GM23338 (cell line): ENCODE measurements at regions not wholly inside any gene's neighbourhood (a gene's known extent, or its start where the extent isn't known, plus 50 kb on each side); places are given as distances from the start of the nearest gene placed in this dataset.

Experiments
- CREB1 ChIP-seq: fragments of 250-450 bp; sonication (Bioruptor Pico); IDR thresholded peaks from 2 replicates; pipeline ENCODE4 v1.5.0; 2020; ENCODE audit warnings: low read depth, mild to moderate bottlenecking, moderate library complexity
- EZH2 ChIP-seq: fragments of 200-600 bp; sonication (generic); IDR thresholded peaks from one replicate; pipeline ENCODE4 v1.8.0; 2017; ENCODE audit warnings: antibody characterized with exemption, mild to moderate bottlenecking, low read depth; ENCODE audit not compliant: unreplicated experiment
- EZH2phosphoT487 ChIP-seq: fragments of 200-600 bp; sonication (generic); IDR thresholded peaks from one replicate; pipeline ENCODE4 v1.8.1; 2018; ENCODE audit warnings: antibody characterized with exemption; ENCODE audit not compliant: unreplicated experiment
- POLR2AphosphoS5 ChIP-seq: IDR thresholded peaks from 2 replicates; pipeline ENCODE4 v1.6.1; 2016; ENCODE audit warnings: antibody characterized with exemption, low read depth
- REST ChIP-seq: IDR thresholded peaks from one replicate; pipeline ENCODE4 v1.6.1; 2018; ENCODE audit warnings: antibody characterized with exemption; ENCODE audit not compliant: unreplicated experiment
- TF ChIP-seq, protein P1 (sequence below), 2 experiments: fragments of 200-600 bp in 1 of 2; sonication (generic) in 1 of 2; conservative IDR thresholded peaks; 2 replicates each; pipeline versions ENCODE4 v1.5.1 to v1.6.1; 2016 to 2017; ENCODE audit warnings: antibody characterized with exemption in 2 of 2, low read depth in 2 of 2, mild to moderate bottlenecking in 2 of 2, moderate library complexity in 1 of 2

DNA sequence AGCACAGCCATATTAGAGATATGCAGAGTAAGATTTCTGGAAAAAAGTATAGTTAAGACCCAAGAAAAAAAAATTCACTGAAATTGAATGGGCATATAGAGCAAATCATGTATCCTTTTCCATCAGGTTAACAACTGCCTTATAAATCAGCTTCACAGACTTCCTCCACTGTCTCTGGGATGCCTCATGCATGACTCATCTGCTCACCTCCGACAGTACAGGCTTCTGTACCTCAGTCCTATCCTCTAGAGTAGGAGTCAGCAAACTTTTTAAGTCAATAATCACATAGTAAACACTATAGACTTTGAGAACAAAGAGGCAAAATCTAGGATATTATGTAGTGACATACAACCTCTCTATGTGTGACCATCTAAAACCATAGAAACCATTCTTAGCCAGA is 211.6 kb upstream of the SP8 start:
- TF ChIP-seq, protein P1, sequence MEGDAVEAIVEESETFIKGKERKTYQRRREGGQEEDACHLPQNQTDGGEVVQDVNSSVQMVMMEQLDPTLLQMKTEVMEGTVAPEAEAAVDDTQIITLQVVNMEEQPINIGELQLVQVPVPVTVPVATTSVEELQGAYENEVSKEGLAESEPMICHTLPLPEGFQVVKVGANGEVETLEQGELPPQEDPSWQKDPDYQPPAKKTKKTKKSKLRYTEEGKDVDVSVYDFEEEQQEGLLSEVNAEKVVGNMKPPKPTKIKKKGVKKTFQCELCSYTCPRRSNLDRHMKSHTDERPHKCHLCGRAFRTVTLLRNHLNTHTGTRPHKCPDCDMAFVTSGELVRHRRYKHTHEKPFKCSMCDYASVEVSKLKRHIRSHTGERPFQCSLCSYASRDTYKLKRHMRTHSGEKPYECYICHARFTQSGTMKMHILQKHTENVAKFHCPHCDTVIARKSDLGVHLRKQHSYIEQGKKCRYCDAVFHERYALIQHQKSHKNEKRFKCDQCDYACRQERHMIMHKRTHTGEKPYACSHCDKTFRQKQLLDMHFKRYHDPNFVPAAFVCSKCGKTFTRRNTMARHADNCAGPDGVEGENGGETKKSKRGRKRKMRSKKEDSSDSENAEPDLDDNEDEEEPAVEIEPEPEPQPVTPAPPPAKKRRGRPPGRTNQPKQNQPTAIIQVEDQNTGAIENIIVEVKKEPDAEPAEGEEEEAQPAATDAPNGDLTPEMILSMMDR (conservative IDR thresholded peaks at IDR 0.05; ENCODE audit: low read depth in 2 of 2), result no peak
- TF ChIP-seq POLR2AphosphoS5 (no peak), EZH2 (no peak), REST (no peak), EZH2phosphoT487 (no peak), CREB1 (no peak)
